ENCODE measurements at regions not wholly inside any gene's neighbourhood (a gene's known extent, or its start where the extent isn't known, plus 50 kb on each side); places are given as distances from the start of the nearest gene placed in this dataset.

DNA sequence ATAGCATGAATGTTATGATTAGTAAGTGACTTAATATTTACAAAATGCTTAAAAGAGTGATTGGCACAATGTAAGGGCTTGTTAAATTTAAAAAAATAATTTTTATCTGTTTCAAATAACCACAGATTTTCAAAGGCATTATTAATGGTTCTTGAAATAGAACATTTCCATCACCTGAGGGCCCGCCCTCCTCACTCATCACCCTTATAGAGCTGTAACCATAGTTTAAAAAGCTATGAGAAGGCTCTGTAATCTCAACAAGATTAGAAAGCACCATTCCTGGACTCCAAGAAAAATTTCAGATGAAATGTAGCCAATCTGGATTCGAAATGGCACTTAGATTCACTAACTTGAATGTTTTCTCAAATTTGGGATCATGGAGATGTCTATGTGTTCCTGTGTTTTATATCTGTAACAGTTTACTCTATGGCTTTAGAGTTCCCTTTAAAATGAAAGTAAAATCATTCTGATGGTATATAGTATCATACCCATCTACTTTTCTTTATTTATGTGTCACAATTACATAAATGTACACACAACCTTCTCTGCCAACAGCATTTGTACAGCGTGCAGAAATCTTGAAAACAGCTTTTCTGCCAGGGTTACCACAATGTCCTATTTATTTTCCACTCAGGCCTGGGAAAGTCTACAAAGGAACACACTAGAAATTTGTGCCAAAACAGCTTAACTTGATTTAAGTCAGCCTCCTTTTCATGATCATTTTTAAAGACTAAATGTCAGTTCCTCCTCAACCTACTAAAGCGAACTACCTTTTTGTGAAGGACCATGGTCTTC, 207.7 kb downstream of the TBX18 start:
- Histone ChIP-seq H3K4me3 (ENCODE audit: low read depth in 1 of 3, low read length in 3 of 3) (no peak overlapping the region), H3K36me3 (ENCODE audit: control insufficient read depth in 4 of 4, insufficient read depth in 3 of 4, low read depth in 1 of 4, low read length in 3 of 4) (no peaks in the 10 kb centered on the region), H3K9ac (ENCODE audit: low read depth in 1 of 2, low read length in 2 of 2) (no peak overlapping the region), H3K4me1 (ENCODE audit: control insufficient read depth in 4 of 4, insufficient read depth in 4 of 4, low read length in 3 of 4) (no peaks in the 10 kb centered on the region), H3K27ac (ENCODE audit: low read depth in 1 of 2, low read length in 2 of 2) (no peak overlapping the region), H3K9me3 (ENCODE audit: control insufficient read depth in 4 of 4, low read length in 3 of 4) (no peaks in the 10 kb centered on the region), H3K27me3 (ENCODE audit: control insufficient read depth in 4 of 4, insufficient read depth in 4 of 4, low read length in 3 of 4) (no peaks in the 10 kb centered on the region)
- DNase-seq (ENCODE audit: low spot score): no peak
- TF ChIP-seq GABPA (IDR thresholded peaks at IDR 0.05 in 1 of 2, conservative IDR thresholded peaks at IDR 0.05 in 1 of 2) (no peak), FOXA1 (IDR thresholded peaks at IDR 0.05) (no peak), ZBTB33 (IDR thresholded peaks at IDR 0.05) (no peak), JUND (IDR thresholded peaks at IDR 0.05) (no peak), FOXA2 (IDR thresholded peaks at IDR 0.05) (no peak), EGR1 (IDR thresholded peaks at IDR 0.05; ENCODE audit: low read depth in 2 of 2) (no peak), NR2F2 (IDR thresholded peaks at IDR 0.05) (no peak), YY1 (IDR thresholded peaks at IDR 0.05) (no peak), HNF4A (conservative IDR thresholded peaks at IDR 0.05) (no peak)
- TF ChIP-seq, protein P1, sequence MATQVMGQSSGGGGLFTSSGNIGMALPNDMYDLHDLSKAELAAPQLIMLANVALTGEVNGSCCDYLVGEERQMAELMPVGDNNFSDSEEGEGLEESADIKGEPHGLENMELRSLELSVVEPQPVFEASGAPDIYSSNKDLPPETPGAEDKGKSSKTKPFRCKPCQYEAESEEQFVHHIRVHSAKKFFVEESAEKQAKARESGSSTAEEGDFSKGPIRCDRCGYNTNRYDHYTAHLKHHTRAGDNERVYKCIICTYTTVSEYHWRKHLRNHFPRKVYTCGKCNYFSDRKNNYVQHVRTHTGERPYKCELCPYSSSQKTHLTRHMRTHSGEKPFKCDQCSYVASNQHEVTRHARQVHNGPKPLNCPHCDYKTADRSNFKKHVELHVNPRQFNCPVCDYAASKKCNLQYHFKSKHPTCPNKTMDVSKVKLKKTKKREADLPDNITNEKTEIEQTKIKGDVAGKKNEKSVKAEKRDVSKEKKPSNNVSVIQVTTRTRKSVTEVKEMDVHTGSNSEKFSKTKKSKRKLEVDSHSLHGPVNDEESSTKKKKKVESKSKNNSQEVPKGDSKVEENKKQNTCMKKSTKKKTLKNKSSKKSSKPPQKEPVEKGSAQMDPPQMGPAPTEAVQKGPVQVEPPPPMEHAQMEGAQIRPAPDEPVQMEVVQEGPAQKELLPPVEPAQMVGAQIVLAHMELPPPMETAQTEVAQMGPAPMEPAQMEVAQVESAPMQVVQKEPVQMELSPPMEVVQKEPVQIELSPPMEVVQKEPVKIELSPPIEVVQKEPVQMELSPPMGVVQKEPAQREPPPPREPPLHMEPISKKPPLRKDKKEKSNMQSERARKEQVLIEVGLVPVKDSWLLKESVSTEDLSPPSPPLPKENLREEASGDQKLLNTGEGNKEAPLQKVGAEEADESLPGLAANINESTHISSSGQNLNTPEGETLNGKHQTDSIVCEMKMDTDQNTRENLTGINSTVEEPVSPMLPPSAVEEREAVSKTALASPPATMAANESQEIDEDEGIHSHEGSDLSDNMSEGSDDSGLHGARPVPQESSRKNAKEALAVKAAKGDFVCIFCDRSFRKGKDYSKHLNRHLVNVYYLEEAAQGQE (IDR thresholded peaks at IDR 0.05): no peak
- TF ChIP-seq, protein P2, sequence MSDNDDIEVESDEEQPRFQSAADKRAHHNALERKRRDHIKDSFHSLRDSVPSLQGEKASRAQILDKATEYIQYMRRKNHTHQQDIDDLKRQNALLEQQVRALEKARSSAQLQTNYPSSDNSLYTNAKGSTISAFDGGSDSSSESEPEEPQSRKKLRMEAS (IDR thresholded peaks at IDR 0.05): no peak
- TF ChIP-seq, protein P3, sequence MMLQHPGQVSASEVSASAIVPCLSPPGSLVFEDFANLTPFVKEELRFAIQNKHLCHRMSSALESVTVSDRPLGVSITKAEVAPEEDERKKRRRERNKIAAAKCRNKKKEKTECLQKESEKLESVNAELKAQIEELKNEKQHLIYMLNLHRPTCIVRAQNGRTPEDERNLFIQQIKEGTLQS (IDR thresholded peaks at IDR 0.05): no peak
- 62% methylated on average over 4 of the region's 4 CpGs for WGBS

- H3K4me1 ChIP-seq (ENCODE audit: control insufficient read depth in 4 of 4, insufficient read depth in 4 of 4, low read length in 3 of 4): no peaks in the 10 kb centered on the region
- H3K4me3 ChIP-seq (ENCODE audit: low read depth in 1 of 3, low read length in 3 of 3): no peak overlapping the region
- no peak overlapping the region for H3K9ac ChIP-seq (ENCODE audit: low read depth in 1 of 2, low read length in 2 of 2)
- H3K36me3 ChIP-seq (ENCODE audit: control insufficient read depth in 4 of 4, insufficient read depth in 3 of 4, low read depth in 1 of 4, low read length in 3 of 4): no peaks in the 10 kb centered on the region
- DNase-seq (ENCODE audit: low spot score): no peak
- TF ChIP-seq EGR1 (IDR thresholded peaks at IDR 0.05; ENCODE audit: low read depth in 2 of 2): no peak
- TF ChIP-seq NR2F2 (IDR thresholded peaks at IDR 0.05): no peak
- TF ChIP-seq GABPA (IDR thresholded peaks at IDR 0.05 in 1 of 2, conservative IDR thresholded peaks at IDR 0.05 in 1 of 2): no peak
- TF ChIP-seq YY1 (IDR thresholded peaks at IDR 0.05): no peak
- TF ChIP-seq, protein P4, sequence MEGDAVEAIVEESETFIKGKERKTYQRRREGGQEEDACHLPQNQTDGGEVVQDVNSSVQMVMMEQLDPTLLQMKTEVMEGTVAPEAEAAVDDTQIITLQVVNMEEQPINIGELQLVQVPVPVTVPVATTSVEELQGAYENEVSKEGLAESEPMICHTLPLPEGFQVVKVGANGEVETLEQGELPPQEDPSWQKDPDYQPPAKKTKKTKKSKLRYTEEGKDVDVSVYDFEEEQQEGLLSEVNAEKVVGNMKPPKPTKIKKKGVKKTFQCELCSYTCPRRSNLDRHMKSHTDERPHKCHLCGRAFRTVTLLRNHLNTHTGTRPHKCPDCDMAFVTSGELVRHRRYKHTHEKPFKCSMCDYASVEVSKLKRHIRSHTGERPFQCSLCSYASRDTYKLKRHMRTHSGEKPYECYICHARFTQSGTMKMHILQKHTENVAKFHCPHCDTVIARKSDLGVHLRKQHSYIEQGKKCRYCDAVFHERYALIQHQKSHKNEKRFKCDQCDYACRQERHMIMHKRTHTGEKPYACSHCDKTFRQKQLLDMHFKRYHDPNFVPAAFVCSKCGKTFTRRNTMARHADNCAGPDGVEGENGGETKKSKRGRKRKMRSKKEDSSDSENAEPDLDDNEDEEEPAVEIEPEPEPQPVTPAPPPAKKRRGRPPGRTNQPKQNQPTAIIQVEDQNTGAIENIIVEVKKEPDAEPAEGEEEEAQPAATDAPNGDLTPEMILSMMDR (IDR thresholded peaks at IDR 0.05; ENCODE audit: low read depth, low read length, missing input control): no peak
- TF ChIP-seq JUND (IDR thresholded peaks at IDR 0.05): no peak
- no peak for TF ChIP-seq FOXA1 (IDR thresholded peaks at IDR 0.05)
- no peak for TF ChIP-seq ZBTB33 (IDR thresholded peaks at IDR 0.05)
- TF ChIP-seq, protein P2 (IDR thresholded peaks at IDR 0.05): no peak
- TF ChIP-seq SP1 (IDR thresholded peaks at IDR 0.05): no peak
- no peak for TF ChIP-seq FOXA2 (IDR thresholded peaks at IDR 0.05)
- TF ChIP-seq, protein P3 (IDR thresholded peaks at IDR 0.05): no peak
- H3K9me3 ChIP-seq (ENCODE audit: control insufficient read depth in 4 of 4, low read length in 3 of 4): no peaks in the 10 kb centered on the region
- no peak overlapping the region for H3K27ac ChIP-seq (ENCODE audit: low read depth in 1 of 2, low read length in 2 of 2)
- WGBS: 92% methylated on average over 4 of the region's 4 CpGs
- H3K27me3 ChIP-seq (ENCODE audit: control insufficient read depth in 4 of 4, insufficient read depth in 4 of 4, low read length in 3 of 4): no peaks in the 10 kb centered on the region
Measured at GRCh38 chr6:84554706-84555105, 209.7 kb downstream of the TBX18 start.

Measured in liver (tissue), 8 donors.